Left colon (tissue), 2 donors: ENCODE measurements at regions not wholly inside any gene's neighbourhood (a gene's known extent, or its start where the extent isn't known, plus 50 kb on each side); places are given as distances from the start of the nearest gene placed in this dataset.

Source experiments
- ATAC-seq: fragments of 200-7000 bp; cut with Tn5 transposase; one replicate; pipeline ENCODE4 v1.9.1; 2020; ENCODE audit warnings: mild to moderate bottlenecking, moderate library complexity
- DNase-seq, 2 donors: peaks; one replicate each; pipeline ENCODE4 v3.0.0-alpha.2; 2020
- intact Hi-C, 2 donors: fragments of 100-400 bp; cut with DNase I in 1 of 2; cut with micrococcal nuclease in 1 of 2; formaldehyde crosslinking; loops; one replicate each; pipeline versions ENCODE4 v1.11.2 to v1.14.0; 2022; cut with DNase I, micrococcal nuclease
- donor health status: DM: no; HTN: no; CAD: no.
- donor health status: DM: yes; HTN: yes; CAD: no.

DNA sequence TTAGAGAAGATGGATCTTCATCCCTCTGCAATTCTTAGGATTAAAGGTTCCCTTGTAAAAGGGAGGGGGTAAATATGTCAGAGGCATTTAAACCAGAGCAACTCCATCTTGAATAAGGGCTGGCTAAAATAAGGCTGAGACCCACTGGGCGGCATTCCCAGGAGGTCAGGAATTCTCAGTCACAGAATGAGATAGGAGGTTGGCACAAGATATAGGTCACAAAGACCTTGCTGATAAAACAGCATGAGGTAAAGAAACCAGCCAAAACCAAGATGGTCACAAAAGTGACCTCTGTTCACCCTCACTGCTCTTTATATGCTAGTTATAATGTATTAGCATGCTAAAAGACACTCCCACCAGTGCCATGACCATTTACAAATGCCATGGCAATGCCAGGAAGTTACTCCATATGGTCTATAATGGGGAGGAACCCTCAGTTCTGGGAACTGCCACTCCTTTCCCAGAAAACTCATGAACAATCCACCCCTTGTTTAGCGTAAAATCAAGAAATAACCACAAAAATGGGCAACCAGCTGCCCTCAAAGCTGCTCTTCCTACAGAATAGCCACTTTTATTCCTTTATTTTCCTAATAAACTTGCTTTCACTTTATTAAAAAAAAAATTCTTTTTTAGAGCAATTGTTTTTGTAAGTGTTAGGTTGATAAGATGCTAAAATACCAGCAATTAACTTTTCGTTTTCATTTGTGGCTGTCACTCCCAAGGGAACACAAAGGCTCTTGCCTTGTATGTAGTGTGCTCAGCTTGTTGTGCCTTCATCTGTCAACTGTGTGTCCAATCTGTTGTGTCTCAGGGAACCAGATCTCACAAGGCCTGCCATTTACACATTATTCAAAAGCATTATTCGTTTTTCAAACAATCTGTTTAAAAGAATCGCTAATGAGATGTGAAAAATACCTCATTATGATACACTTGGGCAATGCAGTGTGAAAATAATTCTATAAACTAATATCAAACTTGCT, 205.2 kb upstream of the RGPD4 start:
- intact Hi-C loops: no loop called here
- DNase-seq (no peak), ATAC-seq (no peak)

DNA sequence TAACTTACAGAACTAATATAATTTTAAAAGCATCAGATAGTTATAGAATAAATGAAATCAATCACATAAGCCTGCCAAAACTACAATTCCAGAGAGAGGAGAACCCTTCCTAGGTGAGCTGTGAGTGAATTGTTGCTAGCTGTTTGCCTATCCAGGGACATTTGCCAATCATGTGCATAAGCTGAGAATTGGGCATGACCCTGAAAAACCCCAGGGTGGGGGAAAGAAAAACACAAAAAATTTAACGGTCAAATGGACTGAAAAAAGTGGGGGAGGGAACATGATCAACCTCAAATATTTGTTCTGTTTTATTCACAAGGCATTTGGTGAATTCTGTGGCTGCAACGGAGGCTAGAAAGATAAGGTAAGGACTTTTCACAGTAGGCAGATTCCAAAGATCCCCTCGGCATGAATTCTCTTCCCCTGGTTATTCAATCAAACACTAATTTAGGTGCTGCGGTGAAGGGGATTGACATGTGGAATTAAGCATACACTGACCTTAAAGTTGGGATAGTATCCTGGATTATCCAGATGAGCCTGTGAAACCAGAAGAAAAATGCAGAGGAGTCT, 203.9 kb upstream of the RGPD4 start:
- no peak for DNase-seq
- ATAC-seq: no peak
- intact Hi-C loops: no loop called here

DNA sequence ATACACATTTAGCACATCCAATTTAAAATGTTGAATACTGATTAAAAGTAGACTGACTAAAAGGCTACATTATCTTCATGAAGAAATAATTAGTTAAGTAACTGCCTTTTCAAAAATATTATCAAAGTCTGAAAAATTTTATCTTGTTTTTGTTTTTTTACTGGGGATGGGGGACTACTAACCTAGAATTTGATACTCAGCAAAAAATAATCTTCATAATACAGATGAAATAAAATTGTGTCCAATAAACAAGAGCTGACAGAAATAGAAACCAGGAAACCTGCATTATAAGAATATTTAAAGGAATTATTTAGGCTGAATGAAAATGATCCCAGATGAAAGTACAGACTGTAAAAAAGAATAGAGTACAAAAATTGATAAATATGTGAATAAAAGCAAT, 200.7 kb upstream of the RGPD4 start:
- no peak for ATAC-seq
- intact Hi-C loops: no loop called here
- no peak for DNase-seq

DNA sequence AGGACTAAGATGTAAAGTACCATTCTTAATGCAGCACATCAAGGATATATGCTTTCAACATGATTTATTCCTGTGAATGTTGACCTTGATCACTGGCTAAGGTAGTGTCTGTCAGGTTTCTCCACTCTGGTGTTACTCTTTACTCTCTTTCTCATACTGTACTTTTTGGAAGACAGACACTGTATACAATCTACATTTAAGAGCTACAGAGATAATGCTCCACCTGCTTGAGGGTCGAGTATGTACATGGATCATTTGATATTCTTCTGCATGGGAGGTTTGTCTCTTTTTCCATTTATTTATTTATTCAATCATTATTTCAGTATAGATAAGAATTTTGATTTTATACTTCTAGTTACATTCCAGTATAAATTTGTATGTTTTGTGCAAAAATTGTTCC, 199.5 kb upstream of the RGPD4 start:
- ATAC-seq: no peak
- intact Hi-C loops: no loop called here
- DNase-seq: no peak

DNA sequence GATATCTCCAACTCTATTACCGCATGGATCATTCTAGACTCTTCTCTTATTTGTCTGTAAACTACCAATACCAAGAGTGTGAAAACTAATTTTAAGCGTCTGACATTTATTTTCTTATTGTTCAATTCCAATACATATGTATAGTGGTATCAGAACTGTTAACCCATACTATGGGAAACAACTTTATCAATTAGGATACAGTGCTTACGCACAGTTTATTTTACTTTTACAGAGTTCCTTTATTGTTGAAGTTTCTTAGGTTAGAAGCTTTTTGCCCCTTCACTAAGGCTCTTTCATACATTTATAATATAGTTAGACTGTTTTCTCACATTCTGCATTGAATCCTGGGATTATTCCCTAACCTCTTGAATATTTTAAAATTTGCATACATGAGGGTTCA, 198.8 kb upstream of the RGPD4 start:
- intact Hi-C loops: no loop called here
- no peak for DNase-seq
- no peak for ATAC-seq

DNA sequence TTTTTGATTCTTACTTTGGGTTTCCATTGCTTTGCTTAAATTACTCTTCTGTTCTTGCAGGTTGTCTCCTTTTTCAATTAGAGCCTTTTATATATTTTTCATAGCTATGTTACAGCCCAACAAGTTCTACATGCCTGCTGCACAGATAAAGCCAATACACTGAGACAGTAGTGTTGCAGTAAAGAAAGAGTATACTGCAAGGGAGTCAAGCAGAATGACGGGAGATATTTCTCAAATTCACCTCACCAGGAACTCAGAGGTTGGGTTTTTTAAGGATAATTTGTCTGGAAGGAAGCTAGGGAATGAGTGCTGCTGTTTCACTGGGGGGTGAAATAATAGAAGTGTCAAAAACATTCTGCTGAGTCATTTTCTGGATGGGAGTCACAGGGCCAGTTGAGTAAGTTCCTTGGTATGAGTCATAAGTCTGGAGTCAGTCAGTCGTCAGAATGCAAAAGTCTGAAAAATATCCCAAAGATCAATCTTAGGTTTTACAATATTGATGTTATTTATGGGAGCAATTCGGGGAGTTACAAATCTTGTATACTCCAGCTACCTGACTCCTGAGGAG, 193.0 kb upstream of the RGPD4 start:
- no peak for ATAC-seq
- intact Hi-C loops: no loop called here
- no peak for DNase-seq

DNA sequence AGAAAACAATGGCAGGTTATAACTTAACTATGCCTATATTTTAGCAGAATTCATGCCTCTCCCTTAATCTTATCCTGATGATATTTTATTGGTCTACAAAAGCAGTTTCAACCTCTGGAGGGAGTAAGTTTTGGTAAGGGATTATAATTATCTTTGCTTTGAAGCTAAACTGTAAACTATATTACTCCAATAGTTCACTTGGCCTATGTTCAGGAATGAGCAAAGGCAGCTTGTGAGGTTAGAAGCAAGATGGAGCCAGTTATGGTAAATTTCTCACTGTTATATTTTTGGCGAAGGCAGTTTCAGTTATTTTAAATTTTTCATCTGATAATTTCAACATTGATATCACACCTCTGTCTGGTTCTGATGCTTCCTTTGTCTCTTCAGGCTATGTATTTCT, 192.5 kb upstream of the RGPD4 start:
- no peak for ATAC-seq
- intact Hi-C loops: no loop called here
- DNase-seq: no peak

DNA sequence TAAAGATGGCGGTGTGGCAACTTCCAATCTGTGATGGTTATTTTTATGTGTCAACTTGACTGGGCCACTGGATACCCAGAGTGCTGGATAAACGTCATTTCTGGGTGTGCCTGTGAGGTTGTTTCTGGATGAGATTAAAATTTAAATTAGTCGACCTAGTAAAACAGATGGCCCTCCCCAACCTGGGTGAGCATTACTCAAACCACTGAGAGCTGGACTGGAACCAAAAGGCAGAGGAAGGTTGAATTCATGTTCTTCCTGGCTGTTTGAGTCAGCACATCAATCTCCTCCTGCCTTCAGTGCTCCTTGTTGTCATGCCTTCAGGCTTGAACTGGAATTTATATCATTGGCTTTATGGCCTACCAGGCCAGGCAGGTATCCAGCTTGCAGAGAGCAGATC, 190.8 kb upstream of the RGPD4 start:
- ATAC-seq (no peak), DNase-seq (no peak)
- intact Hi-C loops: no loop called here

DNA sequence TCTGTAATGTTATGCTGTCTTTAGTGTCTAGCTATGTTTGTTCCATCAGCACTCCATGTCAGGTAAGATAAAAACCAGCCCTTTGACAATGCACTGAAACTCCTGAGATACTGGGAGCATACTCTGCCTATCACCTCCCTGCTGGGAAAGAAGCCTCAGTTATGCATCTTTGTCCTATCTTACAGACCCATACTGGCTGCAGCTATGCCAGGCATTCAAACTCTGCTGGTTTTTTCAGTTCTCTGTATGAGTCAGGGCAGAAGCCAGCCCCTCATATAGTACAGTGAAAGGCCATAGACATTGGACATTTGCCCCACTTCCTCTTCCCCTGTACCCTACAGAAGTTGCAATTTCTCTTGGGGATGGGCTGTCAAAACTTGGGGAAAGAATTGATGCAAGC, 181.1 kb upstream of the RGPD4 start:
- DNase-seq: no peak
- ATAC-seq: no peak
- intact Hi-C loops: no loop called here

DNA sequence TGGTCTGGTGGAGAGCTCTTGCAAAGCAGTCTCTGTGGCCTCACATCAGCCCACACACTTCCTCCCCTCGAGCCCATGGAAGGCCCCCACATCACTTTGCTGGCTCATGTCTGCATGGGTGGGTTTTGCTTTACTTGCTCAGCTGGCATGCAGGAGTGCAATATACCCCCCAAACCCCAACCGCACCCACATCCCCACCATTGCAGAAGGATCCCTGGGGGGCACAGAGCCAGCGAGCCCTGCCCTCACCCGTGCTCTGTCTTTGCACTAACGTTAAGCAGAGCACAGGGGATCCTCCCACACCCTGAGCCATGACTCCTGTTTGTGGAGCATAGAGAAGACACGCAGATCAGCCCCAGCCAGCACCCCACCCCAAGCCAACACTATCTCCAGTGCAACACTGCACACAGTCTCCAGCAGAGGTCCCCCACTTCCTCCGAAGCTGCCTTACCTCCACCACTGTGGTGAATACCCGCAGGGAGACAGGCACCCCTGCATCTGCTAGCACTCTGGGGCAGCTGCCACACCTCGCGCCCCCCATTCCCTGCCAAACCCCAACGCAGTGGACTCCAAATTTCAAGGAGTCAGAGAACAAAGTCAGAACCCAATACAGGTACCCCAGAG, 177.8 kb upstream of the RGPD4 start:
- intact Hi-C loops: no loop called here
- no peak for DNase-seq
- no peak for ATAC-seq

DNA sequence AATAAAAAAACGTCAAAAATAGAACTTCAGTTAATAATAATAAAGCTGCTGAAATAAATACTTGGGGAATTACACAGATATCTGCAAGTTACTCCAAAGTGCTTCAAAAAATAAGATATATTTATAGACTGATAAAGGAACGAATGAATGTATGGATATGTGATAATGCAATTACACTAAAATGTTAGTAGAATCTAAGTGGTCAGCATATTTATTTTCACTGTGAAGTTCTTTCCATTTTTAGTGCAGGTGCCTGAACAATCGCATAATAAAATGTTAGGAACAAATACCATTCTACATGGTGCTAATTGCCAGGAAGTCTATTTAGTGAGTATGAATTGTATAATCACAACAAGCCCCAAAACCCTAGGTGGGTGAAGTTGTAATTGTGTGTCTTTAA, 169.6 kb upstream of the RGPD4 start:
- ATAC-seq (no peak), DNase-seq (no peak)
- intact Hi-C loops: no loop called here

DNA sequence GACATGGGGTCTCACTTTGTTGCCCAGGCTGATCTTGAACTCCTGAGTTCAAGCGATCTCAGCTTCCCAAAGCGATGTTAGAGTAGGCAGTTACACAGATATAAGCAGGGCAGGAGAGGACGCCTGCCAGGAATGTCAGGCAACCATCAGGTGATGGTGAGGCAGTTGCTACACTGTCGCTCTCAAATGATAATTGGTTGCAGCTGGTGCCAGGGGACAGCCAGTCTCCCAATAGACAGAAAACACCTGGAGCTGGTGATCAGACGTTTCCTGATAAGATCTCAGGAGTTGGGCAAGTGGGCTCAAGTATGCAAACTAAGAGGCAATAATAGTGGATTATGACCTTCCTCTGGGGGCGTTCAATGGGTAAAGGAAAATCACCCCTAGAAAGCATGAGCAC, 163.1 kb upstream of the RGPD4 start:
- DNase-seq (no peak), ATAC-seq (no peak)
- intact Hi-C loops: no loop called here

DNA sequence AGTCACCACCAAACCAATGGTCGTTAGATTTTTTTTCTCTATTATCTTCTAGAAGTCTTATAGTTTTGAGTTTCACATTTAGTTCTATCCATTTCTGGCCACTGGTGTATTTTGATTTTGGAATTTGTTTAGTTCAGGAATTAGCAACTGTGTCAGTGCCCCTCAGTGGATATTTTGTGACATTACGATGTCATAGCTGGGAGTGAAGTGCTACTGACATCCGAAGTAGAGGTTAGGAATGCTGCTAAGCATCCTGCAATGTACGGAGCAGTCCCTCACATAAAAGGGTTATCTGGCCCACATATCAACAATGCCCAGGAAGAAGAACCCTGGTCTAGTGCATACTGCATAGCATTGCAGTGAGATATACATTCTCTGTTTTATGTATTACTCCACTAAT, 157.4 kb upstream of the RGPD4 start:
- ATAC-seq (no peak), DNase-seq (no peak)
- intact Hi-C loops: no loop called here

DNA sequence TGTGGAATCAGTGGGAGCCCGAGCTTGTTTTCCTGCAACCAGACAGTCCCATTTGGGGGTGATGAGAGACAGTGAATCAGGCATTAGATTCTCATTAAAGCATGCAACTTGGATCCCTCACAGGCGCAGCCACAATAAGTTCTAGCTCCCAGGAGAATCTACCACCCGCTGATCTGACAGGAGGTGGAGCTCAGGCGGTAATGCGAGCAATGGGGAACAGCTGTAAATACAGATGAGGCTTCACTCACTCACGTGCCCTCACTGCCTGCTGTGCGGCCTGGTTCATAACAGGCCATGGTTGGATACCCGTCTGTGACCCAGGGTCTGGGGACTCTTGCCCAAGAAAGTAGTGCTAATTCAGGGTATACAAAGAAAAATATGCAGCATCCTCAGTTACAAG, 144.8 kb upstream of the RGPD4 start:
- intact Hi-C loops: no loop called here
- ATAC-seq: no peak

DNA sequence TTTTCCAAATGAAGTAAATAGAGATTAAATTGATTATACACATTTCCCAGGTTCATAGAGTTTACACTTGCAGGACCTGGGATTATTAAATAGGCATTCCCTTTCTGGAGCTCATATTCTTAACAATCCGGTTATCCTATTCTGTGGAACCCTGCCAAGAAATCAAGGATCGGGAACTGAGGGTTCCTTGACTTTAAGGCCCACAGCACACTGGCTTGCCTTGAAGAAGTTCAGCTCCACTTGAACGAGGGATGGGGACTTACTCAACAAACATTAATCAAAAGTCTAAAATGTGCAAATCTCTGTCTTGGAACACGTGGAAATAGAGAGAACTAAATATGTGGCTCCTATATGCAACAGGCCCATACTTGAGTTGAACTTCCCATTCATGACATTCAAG, 142.3 kb upstream of the RGPD4 start:
- ATAC-seq: no peak
- no peak for DNase-seq
- intact Hi-C loops: no loop called here

More for the DNA sequence above, 144.8 kb upstream of the RGPD4 start:
- no peak for DNase-seq

DNA sequence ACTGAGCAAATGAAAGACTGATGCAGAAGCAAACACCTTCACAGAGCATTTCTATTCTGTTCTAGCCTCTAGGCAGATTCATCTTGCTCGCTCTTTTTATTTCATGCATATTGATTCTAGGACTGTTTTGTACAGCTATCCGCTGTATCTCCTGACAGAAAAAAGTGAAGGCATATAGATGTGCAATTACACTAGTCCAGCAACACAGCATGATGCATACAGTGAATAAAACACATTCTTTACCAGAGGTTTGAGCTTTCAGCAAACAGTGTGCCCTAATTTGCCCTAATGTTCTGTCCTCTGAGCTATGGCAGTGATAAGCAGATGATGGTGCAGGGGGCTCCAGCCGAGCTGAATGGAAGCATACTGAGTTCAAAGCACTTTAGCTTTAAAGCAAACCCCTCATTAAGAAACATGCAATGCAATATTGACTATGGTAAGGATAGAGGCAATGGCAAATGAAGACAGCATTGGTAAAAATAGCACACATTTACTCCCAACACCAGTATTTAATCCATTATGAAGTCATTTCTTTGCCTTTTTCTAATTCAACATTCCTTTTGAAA, 141.2 kb upstream of the RGPD4 start:
- ATAC-seq: no peak
- intact Hi-C loops: no loop called here
- no peak for DNase-seq

DNA sequence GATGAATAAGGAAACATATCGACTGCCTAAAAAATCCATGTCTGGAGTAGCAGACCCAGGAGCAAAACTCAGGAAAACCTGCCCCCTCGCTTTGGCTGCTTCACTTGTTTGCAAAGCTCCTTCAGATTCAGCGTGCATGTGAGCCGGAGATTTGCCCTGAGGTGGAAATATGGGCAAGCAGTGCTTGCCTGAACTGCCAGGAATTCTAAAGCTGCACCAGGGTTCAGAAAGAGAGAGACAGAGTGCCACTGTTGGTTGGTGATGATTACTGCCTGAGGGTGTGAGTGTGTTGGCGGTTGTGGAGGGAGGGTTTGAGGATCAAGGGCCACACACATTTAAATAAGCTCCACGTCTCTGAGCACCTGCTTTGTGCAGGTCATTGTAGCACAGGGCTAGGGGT, 139.6 kb upstream of the RGPD4 start:
- intact Hi-C loops: no loop called here
- ATAC-seq (no peak), DNase-seq (no peak)

DNA sequence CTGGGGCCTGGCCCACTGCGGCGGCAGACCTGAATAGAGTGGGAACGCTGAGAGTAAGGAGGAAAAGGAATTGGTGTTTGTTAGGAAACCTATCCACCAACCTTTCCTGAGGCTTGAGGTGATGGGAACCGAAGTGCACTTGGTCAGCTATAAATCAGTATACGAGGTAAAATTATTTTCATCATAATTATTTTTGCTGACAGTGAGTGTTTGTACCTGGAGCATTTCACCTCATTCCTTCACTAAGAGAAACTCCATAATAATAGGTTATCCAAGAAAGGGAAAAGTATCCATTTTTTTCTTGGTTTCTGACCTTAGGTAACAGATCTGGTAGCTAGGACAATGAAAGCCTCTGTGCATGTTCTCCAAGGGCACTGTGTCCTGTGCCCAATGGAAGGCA, 138.6 kb upstream of the RGPD4 start:
- intact Hi-C loops: no loop called here
- ATAC-seq (no peak), DNase-seq (no peak)

DNA sequence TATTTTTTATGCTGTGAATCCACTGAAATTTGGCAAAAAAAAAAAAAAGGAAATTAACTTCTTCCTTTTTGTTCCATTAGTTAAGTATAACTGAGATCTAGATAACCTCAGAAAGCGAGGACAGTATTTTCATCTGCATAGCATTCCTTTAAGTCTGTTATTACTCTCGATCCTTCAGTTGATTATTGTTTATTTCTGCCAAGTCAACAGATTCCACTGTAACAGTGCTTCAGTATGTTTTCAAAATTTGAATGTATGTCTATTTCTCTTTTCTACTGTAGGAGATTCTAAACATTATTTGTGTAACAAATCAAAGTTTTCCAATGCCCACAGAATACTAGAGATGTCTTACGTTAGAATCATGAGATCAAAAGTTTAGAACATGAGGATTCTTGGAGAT, 133.1 kb upstream of the RGPD4 start:
- intact Hi-C loops: no loop called here
- ATAC-seq: no peak
- DNase-seq: no peak

DNA sequence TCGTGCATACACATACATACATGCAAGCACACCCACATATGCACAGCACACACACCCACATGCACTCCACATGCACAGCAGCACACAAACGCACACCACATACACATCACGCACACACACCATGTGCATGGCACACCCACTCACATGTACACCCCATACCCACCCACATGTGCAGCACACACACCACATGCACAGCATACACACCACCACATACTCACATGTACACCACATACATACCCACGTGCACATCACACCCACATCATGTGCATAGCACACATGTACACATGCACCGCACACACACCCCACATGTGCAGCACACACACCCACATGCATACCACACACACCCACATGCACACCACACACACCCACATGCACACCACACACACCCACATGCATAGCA, 132.0 kb upstream of the RGPD4 start:
- no peak for ATAC-seq
- intact Hi-C loops: no loop called here
- no peak for DNase-seq
